KG1 (cell line): ENCODE measurements at regions not wholly inside any gene's neighbourhood (a gene's known extent, or its start where the extent isn't known, plus 50 kb on each side); places are given as distances from the start of the nearest gene placed in this dataset.

Experiments used
- DNase-seq: peaks from one replicate; lab custom pipeline; 2025; lab: John Stamatoyannopoulos, UW

- DNase-seq, result no peak
These were observed 256.3 kb upstream of the SEMA6D start for GRCh38 chr15:47460795-47461573.

- DNase-seq, result no peak
These were observed 255.6 kb upstream of the SEMA6D start for GRCh38 chr15:47461652-47462141.

DNA sequence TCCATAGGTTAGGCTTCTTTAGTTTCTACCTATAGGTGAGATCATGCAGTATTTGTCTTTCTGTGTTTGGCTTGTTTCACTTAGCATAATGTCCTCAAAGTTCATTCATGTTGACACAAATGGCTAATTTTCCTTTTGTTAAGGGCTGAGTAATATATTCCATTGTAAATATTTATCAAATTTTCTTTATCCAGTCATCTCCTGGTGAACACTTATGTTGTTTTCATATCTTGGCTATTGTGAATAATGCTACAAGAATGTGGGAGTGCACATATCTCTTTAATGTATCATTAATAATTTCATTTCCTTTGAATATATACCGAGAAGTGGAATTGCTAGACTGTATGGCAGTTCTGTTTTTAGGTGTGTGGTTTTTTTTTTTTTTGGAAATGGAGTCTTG lies 250.9 kb upstream of the SEMA6D start:
- DNase-seq, result no peak

- DNase-seq, result no peak
These were observed 246.3 kb upstream of the SEMA6D start for GRCh38 chr15:47470983-47471382.

GRCh38 chr15:47473106-47473725 lies 244.1 kb upstream of the SEMA6D start:
- DNase-seq, result no peak

DNA sequence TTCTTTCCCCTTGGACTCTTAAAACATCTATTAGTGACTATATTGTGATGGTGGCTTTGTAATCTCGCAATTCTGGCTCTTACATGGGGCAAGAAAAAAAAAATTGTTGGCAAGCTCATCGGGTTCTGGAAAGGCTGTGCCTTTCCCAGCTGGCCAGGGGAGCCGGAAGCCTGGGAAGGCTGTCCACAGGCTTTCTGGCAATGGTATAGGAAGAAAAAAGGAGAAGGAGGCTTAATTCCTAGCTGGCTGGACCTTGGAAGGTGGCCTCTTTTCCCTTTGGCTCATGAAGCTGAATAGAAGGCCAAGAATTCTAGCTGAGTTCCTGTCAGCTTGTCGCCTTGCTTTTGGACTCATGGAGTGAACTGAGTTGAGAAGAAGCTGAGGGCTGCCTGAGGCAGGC lies 243.5 kb upstream of the SEMA6D start:
- no peak for DNase-seq

DNA sequence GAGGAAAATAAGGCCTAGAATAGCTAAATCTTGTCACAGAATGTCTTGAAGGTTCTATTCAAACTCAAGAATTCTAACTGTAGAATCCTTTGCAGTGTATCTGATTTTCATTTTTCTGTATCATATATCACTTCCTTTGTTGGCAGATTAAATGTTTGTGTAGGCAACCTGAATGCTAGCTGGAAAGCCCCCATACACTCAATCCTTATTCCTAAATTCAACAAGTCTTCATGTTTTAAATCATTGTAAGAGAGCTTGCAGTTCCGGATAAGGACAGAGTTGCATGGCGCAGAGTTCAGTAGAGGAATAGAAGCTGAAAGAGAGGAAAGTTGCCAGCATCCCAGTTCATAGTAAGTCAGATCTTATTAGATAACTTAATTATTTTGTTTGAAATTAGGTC lies 242.0 kb upstream of the SEMA6D start:
- no peak for DNase-seq

DNA sequence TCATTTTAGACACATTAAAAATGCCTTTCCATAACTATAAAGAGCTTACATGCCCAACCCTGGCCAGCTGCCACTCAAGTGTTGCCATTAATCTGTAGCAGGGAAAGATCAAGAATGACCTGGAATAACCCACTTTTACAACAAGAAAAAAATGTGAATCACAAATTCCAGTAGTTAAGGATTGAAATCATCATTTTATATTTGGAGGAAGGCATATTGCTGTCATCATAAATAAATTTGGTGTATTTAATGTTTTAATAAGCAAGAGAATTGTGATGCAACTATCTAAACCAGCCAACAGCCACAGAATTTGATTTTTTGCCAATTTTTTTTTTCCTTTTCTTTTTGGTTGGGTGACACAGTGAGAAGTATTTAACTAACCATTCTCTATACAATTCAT lies 240.0 kb upstream of the SEMA6D start:
- no peak for DNase-seq

- DNase-seq, result no peak
These were observed 233.2 kb upstream of the SEMA6D start for GRCh38 chr15:47484059-47484458.

GRCh38 chr15:47484997-47485396 lies 232.3 kb upstream of the SEMA6D start:
- no peak for DNase-seq

- DNase-seq, result no peak
These were observed 231.9 kb upstream of the SEMA6D start for GRCh38 chr15:47485419-47485818.

DNA sequence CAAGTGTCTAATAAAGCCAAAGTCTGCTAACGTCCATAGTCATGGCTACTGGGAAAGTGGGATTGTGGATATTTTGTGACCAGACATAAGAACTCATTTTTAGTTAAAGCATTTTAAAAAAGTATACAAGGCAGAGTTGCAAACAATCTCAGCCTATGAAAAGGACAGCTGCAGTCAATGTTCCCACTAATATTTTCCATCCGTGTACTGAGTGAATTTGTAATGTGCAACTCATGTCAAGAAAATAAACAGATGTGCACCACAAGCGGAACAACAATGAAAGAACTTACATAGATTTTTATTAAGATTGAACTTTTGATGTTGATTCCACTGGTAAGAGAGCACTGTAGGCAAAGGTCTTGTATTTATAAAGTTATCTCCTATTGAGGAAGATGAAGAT lies 231.3 kb upstream of the SEMA6D start:
- DNase-seq, result no peak

DNA sequence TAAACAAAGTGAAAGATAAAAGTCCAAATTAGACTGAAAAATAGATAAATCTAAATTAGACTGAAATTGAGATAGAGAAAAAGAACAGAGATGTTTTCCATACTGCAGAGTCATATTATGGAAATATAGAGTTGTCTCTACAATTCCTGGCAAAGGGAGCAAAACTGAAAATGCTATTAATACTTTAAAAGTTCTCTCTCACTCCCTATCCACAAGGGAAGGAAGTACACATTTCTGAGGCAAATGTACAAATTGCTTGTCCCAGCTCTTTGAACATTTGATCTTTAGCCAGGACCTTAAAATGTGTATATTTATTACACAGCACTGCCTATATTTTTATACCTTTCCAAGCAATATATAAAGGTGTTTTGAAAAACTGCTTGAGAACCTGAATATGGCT lies 225.1 kb upstream of the SEMA6D start:
- DNase-seq, result no peak

DNA sequence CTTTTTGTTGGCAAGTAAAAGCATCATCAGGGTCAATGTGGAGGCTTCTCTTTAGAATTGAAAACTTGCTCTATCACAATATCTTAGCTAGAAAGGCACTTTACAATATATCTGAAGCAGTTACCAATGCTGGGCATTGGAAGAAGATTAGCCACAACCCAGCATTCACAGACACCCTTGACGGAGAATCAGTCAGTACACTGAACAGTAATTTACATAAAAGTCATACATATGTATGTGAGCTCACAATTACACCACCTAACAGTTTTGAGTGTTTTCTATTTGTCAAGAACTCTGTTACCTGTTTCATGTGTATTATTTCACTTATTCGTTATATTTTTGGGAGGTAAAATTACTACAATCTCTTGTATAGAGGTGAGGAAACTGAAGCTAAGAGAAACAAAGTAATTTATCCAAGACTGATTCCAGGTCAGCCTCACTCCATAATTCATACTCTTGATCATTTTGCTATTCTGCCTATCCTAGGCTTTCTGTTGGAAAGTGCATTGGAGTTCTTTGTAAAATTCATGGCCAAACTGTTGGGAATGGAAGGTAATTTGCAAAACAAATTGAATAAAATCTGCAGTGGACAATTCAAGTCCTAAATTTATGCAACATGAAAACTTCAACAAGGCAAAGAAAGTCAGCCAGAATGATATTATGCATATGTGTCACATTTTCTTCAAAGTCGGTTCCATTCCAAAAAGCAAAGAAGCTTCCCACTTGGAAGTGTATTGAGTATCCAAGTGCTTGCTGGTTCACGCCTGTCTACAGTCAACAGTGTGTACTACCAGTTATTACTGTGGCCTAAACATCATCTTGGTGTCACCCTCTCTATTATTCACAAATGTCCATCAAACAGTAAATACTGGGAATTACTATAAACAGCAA lies 223.7 kb upstream of the SEMA6D start:
- DNase-seq, result no peak

DNA sequence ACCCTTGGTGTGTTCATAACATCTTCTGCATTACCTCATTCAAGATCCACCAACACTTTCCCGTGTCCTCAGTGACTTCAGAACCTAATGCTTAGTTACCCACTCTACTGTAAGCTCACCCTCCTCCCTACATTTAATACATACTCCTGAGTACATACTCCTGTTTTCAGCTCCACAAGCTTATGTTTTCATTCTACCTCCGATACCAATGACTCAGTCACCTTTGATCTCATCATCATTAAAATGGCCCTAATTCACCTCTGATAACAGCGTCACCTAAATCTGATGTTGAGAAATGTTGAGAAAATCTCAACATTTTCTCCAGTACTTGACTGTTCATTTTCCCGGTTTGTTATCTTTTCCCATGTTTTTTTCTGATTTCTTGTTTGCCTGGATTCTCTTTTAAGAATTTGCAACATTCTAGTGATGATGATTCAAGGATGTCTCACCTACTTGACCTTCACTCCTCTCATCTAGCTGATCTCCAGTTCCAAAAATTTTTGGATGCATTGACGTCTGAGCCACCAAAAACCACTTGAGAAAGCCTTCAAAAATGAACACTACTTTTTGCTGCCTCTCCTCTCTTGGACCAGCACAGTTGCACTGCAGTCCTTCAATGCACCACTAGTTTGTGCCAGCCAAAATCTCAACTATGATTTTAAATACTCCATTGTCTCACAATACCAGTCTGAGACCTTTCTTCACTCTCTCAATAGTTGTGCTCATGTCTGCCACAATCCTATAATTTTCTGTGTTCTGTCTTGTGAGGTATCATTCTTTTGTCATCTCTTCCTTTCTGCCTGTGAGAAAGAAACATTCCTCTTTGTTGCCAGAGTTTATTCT lies 220.7 kb upstream of the SEMA6D start:
- DNase-seq, result no peak

DNA sequence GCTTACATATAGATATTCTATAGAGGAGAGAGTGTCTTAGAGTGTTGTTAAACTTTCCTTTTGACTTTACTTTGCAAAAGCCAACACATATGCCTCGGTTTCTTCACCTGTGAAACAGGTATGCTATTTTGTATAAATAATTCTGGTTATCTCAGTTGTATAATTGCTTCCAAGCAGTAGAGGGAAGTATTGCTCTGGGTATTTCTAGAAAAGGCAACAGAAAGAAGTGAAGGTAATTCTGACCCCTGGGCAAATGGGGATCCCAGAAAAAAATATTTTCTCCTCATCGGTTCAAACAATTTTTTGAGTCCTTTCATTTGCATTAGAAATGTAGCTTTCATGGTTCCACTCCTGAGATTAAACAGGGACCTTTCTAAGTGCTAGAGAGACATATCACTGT lies 216.5 kb upstream of the SEMA6D start:
- no peak for DNase-seq

DNA sequence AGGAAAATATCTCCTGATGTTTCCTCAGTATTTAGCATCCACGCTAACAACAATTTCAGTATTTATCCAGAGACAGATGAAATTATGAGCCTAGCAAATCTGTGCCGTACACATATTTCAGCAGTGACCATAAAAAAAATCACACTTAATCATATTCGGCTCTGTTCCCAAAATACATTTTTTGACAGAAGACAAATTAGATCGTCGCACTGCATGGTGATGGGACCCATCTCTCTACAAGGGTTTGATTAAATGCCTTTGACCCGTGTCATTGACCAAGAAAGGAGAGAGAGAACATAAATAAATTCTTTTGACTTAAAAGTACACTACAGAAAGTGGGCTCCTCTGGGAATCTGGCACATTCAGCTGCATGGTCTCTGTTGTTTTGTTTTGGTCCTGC lies 215.3 kb upstream of the SEMA6D start:
- DNase-seq, result no peak

DNA sequence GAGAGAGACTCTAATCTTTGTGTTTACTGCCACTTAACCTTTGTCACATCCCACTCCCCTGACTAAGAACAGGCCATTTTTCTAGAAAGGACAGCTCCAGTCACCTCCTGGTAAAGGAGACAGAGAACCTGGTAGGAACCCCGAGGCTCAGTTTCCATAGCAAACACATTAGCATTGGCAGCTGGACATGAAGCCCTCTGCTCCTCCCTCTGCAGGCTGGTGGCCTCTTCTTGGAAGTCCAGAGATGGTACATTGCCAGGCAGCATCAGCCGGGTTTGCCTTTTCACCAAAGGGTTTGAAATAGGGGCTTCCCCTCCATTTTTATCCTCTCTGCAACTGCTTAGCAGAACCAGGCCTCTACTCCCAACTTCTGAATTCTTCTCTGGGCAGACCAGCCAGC lies 213.4 kb upstream of the SEMA6D start:
- no peak for DNase-seq

DNA sequence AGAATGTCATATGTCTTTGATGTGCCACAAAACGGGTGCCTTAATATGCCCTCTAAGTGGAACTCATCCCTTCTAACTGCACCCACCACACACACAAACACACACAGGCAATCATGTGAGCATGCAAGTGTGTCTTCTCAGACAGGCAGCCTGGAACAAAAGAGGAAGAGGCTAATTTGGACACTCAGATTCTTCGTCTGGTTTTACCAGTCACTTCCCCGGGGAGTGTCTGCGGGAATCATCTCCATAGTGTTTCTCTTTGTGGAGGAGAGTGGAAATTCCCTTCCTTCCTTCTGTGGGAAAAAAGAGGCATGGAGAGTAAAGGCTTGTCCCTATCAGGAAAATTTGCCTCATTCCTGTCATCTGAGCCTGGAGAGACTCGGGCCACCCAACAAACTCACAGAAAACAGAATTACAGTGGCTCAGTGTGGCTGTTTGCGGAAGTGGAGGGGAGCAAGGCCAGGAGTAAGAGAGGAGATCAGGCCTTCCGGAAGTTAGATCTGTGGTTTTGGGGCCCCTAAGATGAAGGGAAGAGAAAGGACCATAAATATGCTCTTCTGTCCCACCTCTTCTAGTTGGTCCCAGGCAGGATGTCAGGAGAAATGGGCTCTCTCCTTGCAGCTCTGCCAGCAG lies 212.6 kb upstream of the SEMA6D start:
- no peak for DNase-seq

DNA sequence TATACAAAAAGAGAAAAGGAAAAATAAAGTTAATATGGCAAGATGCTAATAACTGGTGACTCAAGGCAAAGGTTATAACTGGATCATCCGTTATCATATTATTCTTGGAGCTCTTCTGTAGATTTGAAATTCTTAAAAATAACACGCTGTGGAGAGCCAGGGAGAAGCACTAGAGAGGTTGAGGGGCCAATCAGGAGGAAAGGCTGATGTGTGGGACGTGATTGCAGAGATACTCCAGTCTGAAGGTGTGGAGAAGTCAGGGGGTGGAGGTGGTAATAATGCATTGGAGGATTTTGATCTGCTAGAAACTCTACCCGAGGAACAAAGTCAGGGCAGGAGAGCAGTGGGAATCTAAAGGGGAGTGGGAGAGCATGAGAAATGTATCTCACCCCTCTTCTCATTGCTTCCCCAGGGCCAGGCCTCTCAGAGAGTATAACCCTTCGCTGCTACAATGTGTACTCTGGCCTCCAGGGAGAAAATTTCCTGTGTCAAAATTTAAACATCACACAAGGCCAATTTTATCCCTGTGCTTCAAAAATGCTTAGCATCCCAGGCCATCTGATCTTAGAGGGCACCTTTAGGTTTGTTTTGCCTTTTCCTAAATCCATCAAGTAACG lies 211.5 kb upstream of the SEMA6D start:
- DNase-seq, result no peak
